Erythroblast (primary cell): ENCODE measurements at regions not wholly inside any gene's neighbourhood (a gene's known extent, or its start where the extent isn't known, plus 50 kb on each side); places are given as distances from the start of the nearest gene placed in this dataset.

Experiments
- GATA1 ChIP-seq: IDR thresholded peaks from 2 replicates; pipeline ENCODE4 v1.6.1; 2011; ENCODE audit warnings: low read depth, mild to moderate bottlenecking, control low read depth, low read length, moderate library complexity
- POLR2A ChIP-seq: IDR thresholded peaks from 2 replicates; pipeline ENCODE4 v1.6.1; 2011; ENCODE audit warnings: mild to moderate bottlenecking, low read length

GRCh38 chr11:45075952-45076351 is 70.5 kb upstream of the PRDM11 start:
- TF ChIP-seq POLR2A (no peak), GATA1 (no peak)
